ENCODE measurements at regions not wholly inside any gene's neighbourhood (a gene's known extent, or its start where the extent isn't known, plus 50 kb on each side); places are given as distances from the start of the nearest gene placed in this dataset.

GRCh38 chr3:73808862-73809509 is 184.2 kb upstream of the PDZRN3 start:
- Histone ChIP-seq H3K27ac (no peak overlapping the region), H3K9me3 (no peaks in the 10 kb centered on the region), H3K4me3 (no peak overlapping the region), H3K27me3 (no peaks in the 10 kb centered on the region), H3K36me3 (no peaks in the 10 kb centered on the region), H3K4me1 (no peaks in the 10 kb centered on the region)
- DNase-seq (no peak), ATAC-seq (ENCODE audit: low FRiP score in 2 of 2) (no peak)
- 75% methylated on average over 11 to 12 of the region's 12 CpGs for WGBS, 2 donors
- TF ChIP-seq POLR2AphosphoS5 (IDR thresholded peaks at IDR 0.05): no peak
- TF ChIP-seq POLR2A (IDR thresholded peaks at IDR 0.05): no peak
- no peak for TF ChIP-seq EP300 (IDR thresholded peaks at IDR 0.05)
- no peak for TF ChIP-seq CTCF (IDR thresholded peaks at IDR 0.05)

GRCh38 chr3:73805435-73805834 is 180.7 kb upstream of the PDZRN3 start:
- no peak overlapping the region for H3K27ac ChIP-seq
- no peak for TF ChIP-seq EP300 (IDR thresholded peaks at IDR 0.05)
- no peak for TF ChIP-seq POLR2AphosphoS5 (IDR thresholded peaks at IDR 0.05)
- no peak for TF ChIP-seq CTCF (IDR thresholded peaks at IDR 0.05)
- WGBS, 2 donors: 38 to 45% methylated on average over 3 of the region's 3 CpGs

GRCh38 chr3:73804204-73804603 is 179.5 kb upstream of the PDZRN3 start:
- ATAC-seq (ENCODE audit: low FRiP score in 2 of 2) (no peak), DNase-seq (no peak)
- H3K36me3 ChIP-seq: no peaks in the 10 kb centered on the region
- WGBS, 2 donors: 88 to 91% methylated on average over 6 of the region's 6 CpGs
- no peaks in the 10 kb centered on the region for H3K27me3 ChIP-seq
- TF ChIP-seq POLR2A (IDR thresholded peaks at IDR 0.05) (no peak), CTCF (IDR thresholded peaks at IDR 0.05) (no peak), POLR2AphosphoS5 (IDR thresholded peaks at IDR 0.05) (no peak), EP300 (IDR thresholded peaks at IDR 0.05) (no peak)
- H3K4me1 ChIP-seq: no peaks in the 10 kb centered on the region
- H3K9me3 ChIP-seq: no peaks in the 10 kb centered on the region
- no peak overlapping the region for H3K27ac ChIP-seq
- H3K4me3 ChIP-seq: no peak overlapping the region

More at GRCh38 chr3:73805435-73805834, 180.7 kb upstream of the PDZRN3 start:
- ATAC-seq (ENCODE audit: low FRiP score in 2 of 2): peak in 1 of 2 donors; percentile 46
- H3K27me3 ChIP-seq: no peaks in the 10 kb centered on the region
- no peak overlapping the region for H3K4me3 ChIP-seq
- H3K4me1 ChIP-seq: no peaks in the 10 kb centered on the region
- no peaks in the 10 kb centered on the region for H3K9me3 ChIP-seq
- H3K36me3 ChIP-seq: no peaks in the 10 kb centered on the region
- no peak for DNase-seq

- 87 to 88% methylated on average over 2 of the region's 2 CpGs for whole genome bisulfite sequencing, 2 donors
- ATAC-seq (ENCODE audit: low FRiP score in 2 of 2): no peak
- H3K9me3 ChIP-seq: no peaks in the 10 kb centered on the region
- no peak overlapping the region for H3K4me3 ChIP-seq
- TF ChIP-seq CTCF (IDR thresholded peaks at IDR 0.05): no peak
- no peak for TF ChIP-seq EP300 (IDR thresholded peaks at IDR 0.05)
- TF ChIP-seq POLR2AphosphoS5 (IDR thresholded peaks at IDR 0.05): no peak
- no peak for TF ChIP-seq POLR2A (IDR thresholded peaks at IDR 0.05)
- no peaks in the 10 kb centered on the region for H3K27me3 ChIP-seq
- H3K27ac ChIP-seq: no peak overlapping the region
- H3K36me3 ChIP-seq: no peaks in the 10 kb centered on the region
- no peaks in the 10 kb centered on the region for H3K4me1 ChIP-seq
- no peak for DNase-seq
Observed at GRCh38 chr3:73801444-73801843, 176.7 kb upstream of the PDZRN3 start.

- no peak for ATAC-seq (ENCODE audit: low FRiP score in 2 of 2)
- Histone ChIP-seq H3K4me3 (no peak overlapping the region), H3K27ac (no peak overlapping the region), H3K27me3 (no peaks in the 10 kb centered on the region), H3K4me1 (no peaks in the 10 kb centered on the region), H3K36me3 (no peaks in the 10 kb centered on the region), H3K9me3 (no peaks in the 10 kb centered on the region)
- TF ChIP-seq POLR2A (IDR thresholded peaks at IDR 0.05) (no peak), POLR2AphosphoS5 (IDR thresholded peaks at IDR 0.05) (no peak), EP300 (IDR thresholded peaks at IDR 0.05) (no peak), CTCF (IDR thresholded peaks at IDR 0.05) (no peak)
- 45% methylated on average over 1 of the region's 1 CpG for WGBS, 2 donors
- no peak for DNase-seq
Observed at GRCh38 chr3:73797311-73797710, 172.6 kb upstream of the PDZRN3 start.

Data from upper lobe of left lung (tissue), 6 donors.